ENCODE measurements at regions not wholly inside any gene's neighbourhood (a gene's known extent, or its start where the extent isn't known, plus 50 kb on each side); places are given as distances from the start of the nearest gene placed in this dataset.

DNA sequence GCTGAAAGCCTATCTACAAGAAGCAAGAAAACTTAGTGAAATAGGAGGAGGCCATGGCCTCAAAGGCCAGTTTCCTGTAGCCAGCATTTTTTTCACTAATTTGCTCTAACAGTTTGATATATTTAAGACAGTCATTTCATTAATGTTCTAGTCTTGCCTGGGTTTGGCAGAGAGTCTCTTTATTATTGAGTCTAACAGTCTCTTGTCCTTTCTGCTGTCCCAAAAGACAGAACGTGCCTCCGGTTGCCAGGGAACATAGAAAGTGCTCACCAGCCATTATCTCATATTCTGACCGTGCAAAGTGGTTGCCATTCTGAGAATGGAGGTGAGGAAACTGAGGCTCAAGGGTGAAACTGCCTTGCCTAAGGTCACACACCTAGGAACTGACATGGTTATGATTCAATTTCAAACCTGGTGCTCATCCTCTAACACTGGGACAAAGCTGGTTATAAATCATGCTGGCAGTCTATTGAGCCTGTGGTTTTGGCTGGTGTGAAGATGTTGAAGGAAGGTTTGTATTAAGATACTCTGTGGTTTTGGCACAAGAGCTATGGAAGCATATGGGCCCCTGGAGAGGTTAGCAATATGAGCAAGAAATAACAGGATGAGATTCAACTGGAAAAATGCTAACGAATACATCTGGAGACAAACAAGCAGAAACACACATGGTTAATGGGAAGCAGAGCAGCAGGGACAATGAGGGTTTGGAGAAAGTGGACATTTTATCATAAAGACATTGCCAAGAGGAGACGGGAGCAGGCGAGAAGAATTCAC, 903.3 kb upstream of the KLHL29 start:
- peak; percentile 70 for DNase-seq (ENCODE audit: low read depth)

DNA sequence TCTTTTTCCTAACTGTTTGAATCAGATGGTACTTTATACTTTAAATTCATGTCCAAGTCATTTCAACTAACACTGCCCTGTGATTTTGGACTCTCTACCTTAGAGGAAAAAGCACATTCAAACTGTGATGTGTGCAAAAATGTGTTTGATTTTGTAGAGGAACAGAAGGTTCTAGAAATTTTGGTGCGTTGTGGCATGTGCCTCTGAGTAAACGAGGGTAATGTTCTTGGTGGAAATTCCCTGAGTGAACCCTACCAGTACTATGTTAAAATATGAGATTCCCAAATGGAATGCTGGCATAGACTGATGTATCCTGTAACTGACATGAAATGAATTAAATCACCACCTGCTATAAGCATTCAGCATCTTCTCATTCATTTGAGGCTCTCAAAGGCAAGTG, 901.9 kb upstream of the KLHL29 start:
- no peak for DNase-seq (ENCODE audit: low read depth)

DNA sequence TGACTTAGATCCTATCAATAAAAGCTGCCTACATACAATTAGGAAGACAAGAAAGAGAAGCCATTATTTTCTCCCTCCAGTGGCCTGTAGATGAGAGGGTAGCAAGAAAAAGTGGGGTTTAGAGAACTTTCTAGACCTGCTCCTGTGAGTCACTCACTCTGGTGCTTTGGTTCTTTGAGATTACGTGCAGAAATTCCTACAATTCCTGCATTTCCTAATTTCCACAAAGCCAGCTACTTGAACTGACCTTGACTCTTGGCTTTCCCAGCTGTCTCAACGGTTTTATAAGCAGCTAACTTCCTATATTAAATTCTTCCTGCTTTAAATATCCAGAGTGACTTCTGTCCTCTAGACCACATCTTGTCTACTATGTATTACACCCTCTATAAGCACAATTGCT, 899.5 kb upstream of the KLHL29 start:
- no peak for DNase-seq (ENCODE audit: low read depth)

DNA sequence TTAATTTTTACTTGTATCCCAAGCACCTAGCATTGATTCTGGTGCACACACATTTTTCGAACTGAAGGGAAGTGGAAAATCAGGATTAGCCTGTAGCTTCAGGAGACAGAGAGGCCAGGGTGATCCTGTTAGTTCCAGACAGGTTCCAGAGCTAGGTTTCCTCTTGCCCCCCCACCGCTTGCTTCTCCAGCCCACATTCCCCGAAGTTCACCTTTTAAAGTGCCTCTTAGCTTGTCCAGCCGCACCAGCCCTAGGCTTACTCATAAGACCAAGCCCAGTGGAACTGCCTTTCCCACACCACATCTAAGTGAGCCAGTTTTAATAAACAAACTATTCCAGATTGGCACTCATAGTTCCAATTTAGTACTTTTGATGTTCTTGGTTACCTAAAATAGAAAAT, 898.6 kb upstream of the KLHL29 start:
- DNase-seq (ENCODE audit: low read depth), result no peak

DNA sequence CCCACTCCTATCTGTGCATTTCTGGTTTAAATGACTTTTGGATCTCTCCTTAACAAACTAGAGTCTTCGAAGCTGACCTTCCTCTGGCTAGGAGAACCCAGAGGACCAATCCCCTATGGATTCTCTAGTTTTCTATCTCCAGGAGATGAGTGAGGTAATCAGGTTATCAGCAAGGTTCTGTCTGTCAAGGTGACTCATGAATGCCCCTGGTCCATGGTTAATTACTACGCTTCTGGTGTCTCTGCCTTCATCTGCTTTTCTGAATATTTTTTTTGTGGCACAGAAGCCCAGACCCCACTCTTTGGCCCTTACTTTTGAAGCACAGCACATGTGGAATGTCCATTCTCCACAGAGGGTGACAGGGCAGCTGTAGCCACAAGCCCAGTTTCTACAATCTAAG, 897.9 kb upstream of the KLHL29 start:
- no peak for DNase-seq (ENCODE audit: low read depth)

DNA sequence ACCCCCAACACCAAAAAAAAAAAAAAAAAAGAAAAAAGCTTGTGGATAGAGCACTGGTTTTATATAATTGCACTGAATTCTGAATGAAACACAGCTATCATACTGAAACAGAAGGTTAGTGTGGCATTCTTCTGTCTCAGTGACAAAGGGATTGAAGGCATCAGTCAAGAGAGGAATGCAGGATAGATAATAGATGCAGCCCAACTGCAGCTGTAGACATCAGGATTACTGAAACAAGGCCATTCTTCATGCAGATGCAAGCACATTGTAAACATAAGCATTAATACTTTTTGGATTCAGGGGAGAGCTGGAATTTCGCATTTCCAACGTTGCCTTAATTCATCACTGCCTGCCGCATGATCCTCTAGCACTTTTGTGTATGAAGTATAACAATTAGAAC, 897.4 kb upstream of the KLHL29 start:
- DNase-seq (ENCODE audit: low read depth), result no peak

DNA sequence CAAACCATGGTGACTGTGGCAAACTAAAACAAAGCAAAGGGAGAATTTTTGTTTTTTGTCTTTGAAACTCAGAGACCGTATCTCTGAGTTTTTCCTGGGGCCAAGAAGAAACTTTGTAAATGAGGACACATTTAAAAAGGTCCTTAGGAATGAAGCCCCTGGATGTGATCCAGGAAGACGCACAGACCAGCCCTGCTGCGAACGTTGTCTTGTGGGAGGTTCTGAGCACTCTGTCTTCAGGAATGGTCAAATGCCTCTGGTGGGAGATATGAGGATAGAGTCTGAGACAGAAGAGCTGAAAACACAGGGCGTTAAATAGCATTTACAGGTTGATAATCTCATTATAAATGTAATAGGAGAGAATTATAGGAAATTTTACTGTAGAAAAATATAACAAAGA, 893.5 kb upstream of the KLHL29 start:
- DNase-seq (ENCODE audit: low read depth), result no peak

DNA sequence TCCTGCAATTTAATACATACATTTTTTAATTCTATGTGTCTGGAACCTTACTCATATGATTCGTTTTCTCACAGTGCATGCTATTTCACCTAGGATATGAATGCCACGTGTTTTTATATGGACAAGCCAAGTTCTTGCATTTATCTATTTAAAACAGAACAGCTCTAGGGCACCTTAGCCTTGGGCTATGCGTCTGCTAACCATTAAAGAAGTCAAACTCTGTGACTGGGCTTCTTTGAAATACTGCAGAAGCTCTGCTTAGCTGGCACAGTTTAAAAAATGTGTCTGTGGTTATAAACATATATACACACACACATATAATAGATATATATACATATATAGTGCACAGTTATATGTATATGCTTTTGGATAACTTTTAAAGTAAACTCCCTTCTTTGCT, 890.8 kb upstream of the KLHL29 start:
- DNase-seq (ENCODE audit: low read depth), result no peak

DNA sequence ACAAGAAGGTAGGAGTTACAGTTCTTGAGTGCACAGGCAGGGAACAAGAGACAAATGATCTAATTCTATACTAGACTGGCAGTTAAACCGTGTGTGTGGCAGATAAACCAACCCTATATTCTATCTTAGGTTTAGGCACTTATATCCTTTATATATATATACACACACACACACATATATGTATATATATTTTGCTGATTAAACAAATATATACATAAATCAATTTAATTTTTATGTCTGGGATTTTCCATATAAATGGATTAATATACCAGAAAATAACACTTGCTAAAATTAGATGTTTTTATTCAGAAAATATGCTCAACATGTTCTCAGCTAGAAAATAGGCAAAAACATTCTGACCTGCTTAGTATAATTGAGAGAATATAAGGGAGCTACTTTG, 887.9 kb upstream of the KLHL29 start:
- no peak for DNase-seq (ENCODE audit: low read depth)

DNA sequence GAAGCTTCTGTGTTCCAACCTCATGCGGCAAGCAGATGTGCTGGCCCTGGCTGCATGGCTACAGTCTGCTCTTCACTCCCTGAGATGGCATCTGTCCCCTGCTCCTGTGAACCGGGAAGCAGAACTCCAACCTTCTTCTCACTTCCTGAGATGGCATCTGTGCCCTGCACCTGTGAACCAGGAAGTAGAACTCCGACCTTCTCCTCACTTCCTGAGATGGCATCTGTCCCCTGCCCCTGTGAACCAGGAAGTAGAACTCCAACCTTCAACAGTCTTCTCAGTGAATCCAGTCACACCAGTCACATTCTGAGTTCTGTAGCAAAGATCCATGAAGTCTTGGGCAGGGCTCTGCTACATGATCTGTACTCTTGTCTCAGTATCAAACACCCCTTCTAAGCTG, 887.2 kb upstream of the KLHL29 start:
- DNase-seq (ENCODE audit: low read depth), result no peak

DNA sequence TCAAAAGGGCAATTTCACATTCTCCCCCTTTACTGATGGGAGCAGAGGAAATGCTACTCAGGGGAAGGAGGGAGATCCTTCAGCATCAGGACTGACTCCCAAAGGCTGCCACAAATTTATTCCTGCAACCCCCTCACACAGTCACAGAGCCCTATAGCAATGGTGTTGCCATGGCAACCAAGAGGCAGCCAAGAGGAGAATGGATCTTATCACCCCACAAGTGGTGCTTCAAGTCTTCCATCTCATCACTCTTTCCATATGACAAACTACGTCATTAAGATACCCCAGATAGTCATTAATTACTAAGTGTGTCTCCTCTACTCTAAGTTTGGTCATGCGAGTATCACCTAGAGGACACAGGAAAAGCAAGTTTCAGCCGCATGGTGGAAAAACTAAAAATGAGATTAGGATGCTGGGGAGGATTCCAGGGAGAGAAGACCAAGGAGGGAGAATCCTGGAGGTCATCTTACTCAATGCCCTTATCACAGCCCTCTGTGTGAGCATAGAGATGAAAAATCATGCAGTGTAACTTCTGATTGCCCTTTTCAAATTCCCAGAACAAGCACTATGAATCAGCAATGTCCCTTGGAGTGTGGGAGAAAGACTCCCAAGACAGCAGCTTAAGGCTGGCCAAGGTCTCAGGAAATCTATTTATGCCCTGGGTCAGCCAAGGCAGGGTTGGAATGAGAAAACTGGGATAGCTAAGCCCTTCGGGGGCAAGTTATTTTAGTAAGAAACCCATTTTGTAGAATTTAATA, 885.7 kb upstream of the KLHL29 start:
- no peak for DNase-seq (ENCODE audit: low read depth)

DNA sequence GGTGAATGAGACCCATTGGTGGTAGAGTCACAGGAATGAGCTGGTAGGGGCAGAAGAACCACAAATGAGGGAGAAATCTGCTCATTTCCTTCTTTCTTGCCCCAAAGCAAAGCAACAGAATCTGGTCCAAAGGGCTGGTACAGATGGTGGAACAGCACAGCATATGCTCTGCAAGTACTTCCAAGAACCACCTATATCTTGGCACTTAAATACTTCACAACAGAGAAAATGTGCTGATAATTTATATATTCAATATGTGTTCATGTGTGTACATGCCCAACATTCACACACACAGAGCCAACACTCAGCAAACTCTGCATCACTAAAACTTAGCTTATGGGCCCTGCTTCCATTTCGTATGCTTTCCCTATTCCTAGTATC, 884.4 kb upstream of the KLHL29 start:
- no peak for DNase-seq (ENCODE audit: low read depth)

DNA sequence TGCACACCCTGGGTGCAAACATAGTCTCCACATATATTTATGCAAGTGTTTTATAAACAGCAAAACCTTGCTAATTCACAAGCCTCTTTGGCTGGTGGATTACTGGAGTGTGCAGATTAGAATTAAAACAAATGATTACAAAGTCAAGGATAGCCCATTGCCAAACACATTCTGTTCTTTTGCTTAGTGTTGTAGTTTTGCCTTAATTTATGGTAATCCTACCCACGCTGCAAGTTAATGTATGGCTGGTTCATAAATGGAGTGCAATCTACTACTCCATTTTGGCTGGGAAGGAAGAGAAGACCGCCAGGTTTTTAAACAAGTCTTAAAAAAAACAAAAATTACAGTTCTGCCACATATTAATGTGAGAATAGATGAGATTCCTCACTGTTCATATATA, 883.1 kb upstream of the KLHL29 start:
- no peak for DNase-seq (ENCODE audit: low read depth)

DNA sequence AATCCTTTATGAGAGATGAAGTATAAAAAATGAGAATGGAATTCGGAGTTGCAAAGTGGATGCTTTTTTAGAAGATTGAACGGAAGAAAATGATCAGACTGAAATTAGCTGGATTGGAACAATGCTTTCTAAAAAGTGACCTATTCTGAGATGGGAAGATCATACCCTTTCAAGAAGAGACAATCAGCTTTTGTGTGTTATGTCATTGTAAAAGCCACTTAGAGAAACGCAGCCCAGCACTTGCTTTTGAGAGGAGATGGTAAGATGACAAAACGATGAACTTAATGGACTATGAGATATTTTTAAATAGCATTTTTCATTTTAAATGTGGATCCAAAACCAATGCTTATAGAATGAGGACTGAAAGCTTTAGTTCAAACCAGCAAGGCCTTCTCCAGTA, 871.4 kb upstream of the KLHL29 start:
- no peak for DNase-seq (ENCODE audit: low read depth)

DNA sequence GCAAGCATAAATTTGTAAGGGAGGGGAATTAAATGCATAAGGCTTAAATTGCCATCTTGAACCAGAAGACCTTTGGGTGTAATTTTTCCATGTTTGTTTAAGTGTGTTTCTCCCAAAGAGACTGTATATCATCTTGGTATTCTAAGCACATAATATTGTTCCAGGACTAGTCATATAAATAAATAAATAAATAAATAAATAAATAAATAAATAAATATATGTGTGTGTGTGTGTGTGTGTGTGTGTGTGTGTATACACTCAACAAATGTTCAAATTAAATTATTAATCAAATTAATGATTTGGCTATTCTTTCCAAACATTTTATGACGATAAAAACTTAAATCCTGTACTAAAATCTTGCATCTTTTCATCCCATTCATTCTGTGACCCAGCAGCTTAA, 867.8 kb upstream of the KLHL29 start:
- DNase-seq (ENCODE audit: low read depth), result no peak

DNA sequence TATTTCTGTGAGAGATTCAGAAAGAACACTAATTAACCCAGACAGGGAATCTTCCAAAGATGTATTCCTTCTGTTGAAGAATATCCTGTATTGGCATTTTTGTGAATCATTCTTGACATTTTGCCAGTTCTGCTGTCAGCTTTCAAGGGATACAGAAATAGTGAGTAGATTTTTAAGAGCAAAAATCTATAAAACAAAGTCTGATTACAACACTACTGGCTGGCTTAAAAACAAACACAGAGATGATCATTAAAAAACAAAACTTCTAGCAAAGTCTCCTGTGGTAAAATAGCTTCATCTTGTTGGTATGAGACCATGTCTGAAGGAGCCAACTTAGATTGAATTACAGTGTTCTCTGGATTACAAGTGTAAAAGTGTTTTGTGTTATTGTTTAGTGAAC, 866.3 kb upstream of the KLHL29 start:
- no peak for DNase-seq (ENCODE audit: low read depth)

DNA sequence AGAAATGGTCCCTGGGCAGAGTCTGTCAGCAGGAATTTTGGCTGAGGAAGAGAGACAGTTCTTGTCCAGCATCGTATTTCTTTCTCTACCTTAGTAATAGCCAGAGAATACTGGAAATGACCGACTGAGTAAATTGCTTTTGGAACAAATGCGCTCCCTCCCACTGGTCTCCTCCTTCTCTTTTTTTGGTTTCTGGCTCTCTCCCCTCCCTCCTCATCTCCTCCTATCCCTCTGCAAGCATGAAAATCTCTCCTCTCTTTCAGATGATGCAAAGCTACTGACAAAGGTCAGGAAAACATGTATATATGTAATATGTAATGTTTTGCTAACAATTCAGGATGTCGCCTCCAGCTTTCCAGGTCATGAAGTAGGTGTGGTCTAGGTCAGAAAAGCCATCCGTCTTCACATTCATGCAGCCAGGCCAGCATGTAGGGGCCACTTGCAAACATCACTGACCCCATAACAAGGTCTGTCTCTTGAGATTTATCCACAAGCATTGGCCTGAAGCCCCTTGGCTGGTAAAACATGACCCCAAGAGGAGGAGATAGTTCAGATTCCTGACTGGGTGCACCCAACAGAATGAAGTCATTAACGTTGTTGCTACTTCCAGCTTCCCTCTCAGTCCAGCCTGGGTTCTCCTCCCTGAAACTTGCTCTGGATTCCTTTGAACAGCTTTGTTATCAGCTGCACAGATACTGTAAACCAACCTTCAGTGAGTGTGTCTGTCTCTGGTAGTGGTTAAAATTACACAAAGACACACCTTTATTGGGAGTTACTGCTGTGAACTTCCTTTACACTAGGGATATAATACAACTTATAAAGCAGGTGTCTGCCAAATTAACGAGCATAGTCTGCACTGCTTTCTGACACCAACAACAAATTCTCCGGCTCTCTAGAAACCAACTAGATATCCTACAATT, 864.4 kb upstream of the KLHL29 start:
- no peak for DNase-seq (ENCODE audit: low read depth)

DNA sequence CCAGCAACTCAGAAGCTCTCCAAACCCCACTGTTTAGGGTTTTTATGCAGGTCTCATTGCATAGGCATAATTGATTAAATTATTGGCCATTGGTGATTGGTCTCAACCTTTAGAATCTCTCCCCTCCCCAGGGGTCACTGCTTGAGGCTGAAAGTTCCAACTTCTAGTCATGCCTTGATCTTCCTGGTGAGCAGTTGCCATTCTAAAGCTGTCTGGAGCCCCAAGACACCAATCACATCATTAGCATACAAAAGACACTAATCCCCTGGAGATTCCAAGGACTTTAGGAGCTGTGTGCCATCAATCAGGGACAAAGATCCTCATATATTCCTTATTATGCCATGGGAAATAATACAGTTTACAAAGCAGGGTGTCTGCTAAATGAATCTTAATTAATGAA, 863.4 kb upstream of the KLHL29 start:
- no peak for DNase-seq (ENCODE audit: low read depth)

DNA sequence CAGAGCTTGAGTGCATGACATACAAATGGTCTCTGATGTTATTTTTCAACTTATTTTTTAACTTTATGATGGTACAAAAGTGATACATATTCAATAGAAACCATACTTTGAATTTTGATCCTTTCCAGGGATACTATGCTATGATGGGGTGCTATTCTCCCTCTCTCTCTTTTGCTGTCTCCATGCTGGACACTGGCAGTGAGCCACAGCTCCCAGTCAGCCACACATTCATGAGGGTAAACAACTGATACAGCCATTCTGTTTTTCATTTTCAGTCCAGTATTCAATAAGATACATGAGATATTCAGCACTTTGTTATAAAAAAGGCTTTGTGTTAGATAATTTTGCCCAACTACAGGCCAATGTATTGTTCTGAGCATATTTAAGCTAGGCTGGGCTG, 859.3 kb upstream of the KLHL29 start:
- no peak for DNase-seq (ENCODE audit: low read depth)

DNA sequence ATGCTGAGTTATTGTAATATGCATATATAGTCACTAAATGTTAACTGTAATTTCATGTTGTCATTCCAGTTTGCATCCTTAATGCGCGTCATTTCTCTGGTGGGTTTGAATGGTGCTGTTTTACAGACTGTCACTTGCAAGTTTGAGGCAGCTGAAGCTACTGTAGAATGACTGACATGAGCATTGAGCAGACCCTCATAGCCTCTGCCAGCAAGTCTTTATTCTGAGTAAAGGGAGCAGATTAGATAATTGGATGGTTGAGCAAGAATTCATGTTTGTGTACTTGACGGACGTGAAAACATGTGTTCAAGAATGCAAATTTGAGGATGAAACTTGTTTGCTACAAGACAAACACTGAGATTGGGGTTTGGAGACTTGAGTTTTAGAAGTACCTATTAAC, 854.8 kb upstream of the KLHL29 start:
- no peak for DNase-seq (ENCODE audit: low read depth)

DNA sequence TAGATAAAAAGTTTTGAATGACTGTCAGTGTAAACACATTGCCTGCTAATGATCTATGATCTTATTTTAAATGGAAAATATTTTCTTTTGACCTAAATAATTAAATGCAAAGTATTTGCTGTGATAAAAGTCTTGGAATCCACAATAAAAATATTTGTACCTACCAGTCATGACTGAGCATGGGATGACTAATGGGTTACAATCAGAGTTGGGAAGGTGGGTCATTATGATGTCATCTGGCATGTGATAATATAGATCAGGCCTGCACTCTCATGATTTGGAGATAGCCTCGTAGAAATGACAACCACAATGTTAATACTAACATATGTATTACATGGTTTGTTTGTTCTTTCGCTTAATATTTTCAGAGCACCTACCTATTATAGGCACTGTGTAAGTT, 848.8 kb upstream of the KLHL29 start:
- no peak for DNase-seq (ENCODE audit: low read depth)

DNA sequence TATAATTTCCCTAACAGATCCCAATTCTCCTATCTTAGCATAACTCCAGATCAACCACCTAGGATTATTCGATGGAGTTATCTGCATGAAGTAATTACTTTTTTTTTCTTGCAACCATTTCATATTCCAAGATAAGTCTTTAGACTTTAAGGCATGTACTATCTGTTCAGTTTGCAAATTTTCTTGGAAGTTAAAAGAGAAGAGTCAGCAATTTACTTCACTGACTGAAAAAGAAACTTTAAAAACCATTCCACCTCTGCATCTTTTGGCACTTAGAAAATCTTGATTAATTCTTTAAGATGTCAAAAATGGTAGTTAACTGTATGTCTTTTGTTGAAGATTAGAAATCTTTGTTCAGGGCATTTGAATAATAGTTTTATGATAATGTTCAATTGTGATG, 830.5 kb upstream of the KLHL29 start:
- DNase-seq (ENCODE audit: low read depth), result no peak

DNA sequence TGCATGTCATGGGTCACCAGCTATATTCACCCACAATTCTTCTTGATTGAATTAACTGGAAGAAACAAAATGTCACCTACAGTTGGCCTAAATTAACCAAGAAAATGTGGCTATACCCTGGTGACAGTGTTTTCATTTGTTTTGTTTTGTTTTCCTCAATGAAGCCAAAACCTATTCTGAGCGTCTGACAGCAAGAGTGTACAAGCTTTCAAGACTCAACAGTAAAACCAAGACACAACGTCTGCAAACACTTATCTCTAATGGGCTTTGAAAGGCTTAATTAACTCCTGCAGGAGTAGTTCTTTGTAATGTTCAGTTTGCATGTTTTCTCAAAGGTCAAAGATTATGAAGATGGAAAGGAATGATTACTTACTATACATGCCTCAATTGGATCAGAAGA, 827.6 kb upstream of the KLHL29 start:
- DNase-seq (ENCODE audit: low read depth), result no peak
